ENCODE measurements at regions not wholly inside any gene's neighbourhood (a gene's known extent, or its start where the extent isn't known, plus 50 kb on each side); places are given as distances from the start of the nearest gene placed in this dataset.

- TF ChIP-seq CTCF (IDR thresholded peaks at IDR 0.05; ENCODE audit: low read length) (no peak), EZH2 (optimal IDR thresholded peaks at IDR 0.05; ENCODE audit: low read depth, low read length) (no peak)
These were observed 266.7 kb upstream of the PHF14 start for GRCh38 chr7:10706875-10707493.

Measured in MM.1S (cell line).